Glomerular visceral epithelial cell (primary cell): ENCODE measurements at regions not wholly inside any gene's neighbourhood (a gene's known extent, or its start where the extent isn't known, plus 50 kb on each side); places are given as distances from the start of the nearest gene placed in this dataset.
"Not testable (repeated sequence)": the region's sequence is repeated elsewhere in the genome, so short reads cannot be mapped to it uniquely, and the experiment has no call there.

Experiments
- DNase-seq: peaks from one replicate; pipeline ENCODE4 v3.0.0-alpha.2; 2016; ENCODE audit errors: extremely low spot score

DNA sequence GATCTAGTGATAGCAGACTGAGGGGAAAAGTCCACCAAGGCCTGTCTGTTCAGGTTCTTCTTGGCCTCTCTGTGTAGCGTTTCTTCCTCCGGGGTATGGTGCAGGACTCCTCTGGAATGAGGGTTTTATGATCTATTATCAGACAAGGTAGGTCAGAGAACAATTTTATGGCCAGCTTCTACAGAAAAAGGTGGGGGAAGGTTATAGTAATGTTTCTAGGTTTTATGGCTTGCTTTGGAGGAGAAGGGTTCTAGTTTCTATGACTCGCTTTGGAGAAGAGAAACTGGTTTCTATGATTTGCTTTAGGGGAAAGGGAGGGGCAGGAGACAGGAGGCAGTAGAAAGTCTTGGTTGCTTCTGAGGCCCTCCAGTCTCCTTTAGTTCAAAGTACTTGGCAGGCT lies 144.8 kb upstream of the LAMA2 start:
- DNase-seq, result no peak

DNA sequence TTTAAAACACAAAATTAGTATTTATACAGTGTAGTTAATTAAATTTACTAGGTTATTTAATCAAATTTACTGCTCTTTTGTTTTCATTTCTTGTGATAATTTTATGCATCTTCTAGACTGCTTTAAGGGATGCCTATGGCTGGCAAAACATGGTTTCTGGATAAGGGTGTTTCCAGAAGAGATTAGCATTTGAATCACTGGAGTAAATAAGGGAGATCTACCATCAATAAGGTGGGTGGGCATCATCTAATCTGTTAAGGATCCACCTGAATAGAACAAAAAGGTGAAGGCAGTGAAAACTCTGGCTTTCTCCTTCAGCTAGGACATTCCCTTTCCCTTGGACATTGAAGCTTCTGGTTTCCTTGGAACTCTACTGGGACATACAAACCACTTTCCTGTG lies 146.2 kb upstream of the LAMA2 start:
- no peak for DNase-seq

DNA sequence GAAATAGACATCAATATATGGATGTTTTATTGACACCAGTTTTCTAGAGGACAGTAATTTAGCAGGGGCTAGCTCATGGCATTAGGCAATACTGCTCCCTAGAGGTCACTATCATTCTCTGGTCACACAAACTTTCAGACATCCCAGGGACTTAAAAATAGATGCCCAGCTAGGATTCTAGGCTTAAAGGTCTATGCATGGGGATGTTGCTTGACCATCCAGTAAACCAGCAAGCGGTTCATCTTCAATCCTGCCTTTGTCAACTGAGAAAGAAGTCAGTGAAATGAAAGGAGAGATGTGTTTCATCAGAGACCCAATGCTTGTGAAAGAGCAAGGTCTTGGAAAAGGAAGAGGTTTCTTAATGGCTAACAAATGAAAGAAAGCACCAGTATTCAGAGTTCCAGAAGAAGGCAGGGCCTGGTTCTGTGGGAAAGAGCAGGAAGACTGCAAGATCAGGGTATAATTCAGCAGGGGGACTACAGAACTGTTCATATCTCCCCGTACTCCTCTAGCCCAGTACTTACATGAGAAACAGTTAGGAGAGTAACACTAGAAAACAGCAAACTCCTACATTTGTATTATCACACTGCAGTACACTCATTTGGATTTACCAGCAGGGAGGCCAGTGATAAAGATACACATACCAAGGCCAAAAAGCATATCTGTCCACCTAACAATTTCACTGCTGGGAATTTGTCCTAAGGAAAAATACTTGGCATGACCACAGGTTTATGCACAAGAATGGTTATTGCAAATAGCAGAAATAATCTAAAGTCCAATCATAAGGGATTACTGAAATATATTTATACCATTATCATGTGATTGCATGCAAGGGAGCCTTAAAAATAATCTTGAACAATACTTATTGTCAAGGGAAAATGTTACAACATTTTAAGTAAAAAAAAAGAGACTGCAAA lies 151.4 kb upstream of the LAMA2 start:
- peak; percentile 65 for DNase-seq

DNA sequence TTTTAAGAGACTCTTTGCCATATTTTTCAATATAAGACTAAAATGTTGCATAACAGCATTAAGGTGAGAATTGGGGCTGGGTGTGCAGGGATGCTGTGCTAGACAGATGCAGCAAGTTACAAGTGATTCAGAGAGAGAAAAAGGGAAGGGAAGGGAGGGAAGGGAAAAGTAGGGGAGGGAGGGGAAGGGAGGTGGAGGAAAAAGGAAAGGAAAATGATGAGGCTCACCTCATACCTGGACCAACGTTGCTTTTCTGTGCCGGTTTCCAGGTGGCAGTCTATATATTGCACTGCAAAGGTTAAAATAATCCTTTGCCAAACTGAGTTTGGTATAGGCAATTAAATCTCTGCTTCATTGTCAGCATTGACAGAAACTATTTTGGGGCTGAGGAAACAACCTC lies 155.4 kb upstream of the LAMA2 start:
- DNase-seq, result no peak

DNA sequence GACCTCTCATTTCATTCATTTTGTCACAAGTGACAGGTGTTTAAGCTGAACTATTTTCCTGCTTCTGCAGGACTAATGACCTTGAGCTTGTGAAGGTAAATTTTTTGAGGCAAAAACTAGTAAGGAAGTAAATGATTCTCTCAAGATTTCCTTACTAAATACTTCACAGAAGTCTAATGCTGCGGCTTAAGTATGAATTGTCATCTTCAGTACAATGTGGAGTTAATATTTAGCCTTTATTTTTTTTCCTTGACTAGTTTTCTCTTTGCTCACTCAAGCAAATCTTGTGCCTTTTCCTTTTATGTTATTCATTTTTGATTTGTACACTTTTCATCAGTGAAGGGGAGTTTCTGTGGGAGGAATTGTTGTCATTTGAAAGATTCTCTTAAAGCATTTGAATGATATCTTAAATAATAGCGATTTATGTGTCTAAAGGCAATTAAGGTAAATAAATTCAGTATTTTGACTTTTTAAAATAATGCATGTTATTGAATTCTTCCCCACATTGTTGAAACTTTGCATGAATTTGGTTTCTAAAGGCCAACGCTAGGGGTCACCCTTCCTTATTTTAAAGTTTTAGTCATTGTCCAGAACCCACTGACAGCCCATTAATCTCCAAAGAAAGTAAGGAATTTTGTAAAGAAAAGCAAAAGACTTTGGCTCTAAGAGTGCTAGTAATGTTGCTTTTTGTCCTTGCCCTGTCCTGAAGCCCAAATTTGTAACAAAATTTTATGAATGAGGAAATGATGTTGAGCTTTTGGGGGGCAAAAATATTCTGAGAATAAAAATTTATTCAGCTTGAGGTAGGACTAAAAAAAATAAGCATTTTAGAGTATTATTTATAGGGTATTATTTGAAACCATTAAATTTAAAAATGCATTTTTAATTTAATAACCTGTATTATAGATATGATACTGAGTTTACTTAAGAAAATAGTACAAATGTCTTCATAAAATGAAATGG lies 157.4 kb upstream of the LAMA2 start:
- peak; percentile 71 for DNase-seq

DNA sequence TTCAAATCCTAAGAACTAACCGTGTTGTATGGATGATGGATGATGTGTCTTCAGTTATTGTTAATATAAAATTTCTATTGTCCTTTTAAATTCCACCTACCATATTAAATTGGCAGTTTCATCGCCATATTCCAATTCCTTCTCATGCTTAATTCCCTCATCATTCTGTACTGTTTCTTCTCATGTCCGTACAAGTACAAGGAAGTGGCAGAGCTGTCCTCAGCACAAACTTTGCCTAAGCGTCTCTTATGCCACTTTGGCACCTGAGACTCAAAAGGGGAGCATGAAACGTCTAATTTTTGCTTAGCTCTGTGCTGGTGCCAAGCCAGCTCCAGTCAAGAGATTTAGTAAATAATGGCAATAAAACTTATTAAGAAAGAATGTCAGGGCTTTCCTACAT lies 158.2 kb upstream of the LAMA2 start:
- DNase-seq, result no peak

DNA sequence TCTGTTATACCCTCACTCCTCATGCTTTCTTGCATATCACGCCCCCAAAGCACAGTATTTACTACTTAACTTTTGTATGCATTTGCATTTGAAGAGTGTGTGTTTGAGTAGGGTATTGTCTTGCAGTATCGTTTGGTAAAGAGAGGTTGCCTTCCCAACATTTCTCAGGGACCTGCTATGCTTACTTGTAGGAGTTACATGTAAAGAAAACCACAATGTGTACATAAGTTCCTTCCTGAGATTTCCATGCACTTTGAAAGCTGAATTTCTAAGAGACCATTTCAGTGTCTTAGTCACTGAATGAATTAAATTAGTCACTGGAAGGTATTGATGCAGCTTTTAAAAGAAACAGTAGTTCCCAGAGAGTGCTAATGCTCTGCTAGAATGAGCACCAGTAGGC lies 159.3 kb upstream of the LAMA2 start:
- peak; percentile 24 for DNase-seq

DNA sequence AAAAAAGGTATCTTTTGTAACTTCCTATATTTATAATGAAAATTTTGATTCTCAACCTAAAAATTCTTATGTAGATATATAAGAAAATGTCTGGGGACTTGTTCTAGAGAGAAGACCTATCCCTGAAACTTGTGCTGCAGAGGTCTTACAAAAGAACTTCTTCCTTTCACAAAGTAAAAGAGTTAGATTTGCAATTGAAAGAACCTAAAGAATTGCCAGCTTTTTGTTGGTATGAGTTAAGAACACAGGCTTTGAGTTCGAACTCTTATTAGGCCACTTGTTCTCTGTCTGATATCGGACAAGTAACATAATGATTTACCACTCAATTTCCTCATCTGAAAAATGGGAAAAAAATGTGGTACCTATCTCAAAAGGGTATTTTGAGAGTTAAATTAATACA lies 162.0 kb upstream of the LAMA2 start:
- no peak for DNase-seq

DNA sequence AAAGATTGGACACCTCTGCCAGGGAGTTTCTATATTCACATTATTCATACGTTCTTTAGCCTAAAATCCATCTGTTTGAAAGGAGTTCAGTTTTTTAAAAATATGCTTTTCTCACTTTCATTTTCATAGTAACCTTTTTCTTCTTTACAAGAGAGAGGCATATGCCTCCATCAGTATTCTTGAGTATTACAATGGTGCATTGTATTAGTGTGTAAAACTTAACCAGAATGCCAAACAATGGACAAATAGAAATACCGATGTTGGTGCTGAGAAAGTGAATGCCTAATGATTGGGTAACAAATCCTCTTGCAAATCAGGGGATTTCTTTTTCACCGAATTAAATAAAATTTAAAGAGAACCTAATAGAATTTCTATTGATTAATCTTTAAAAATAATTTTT lies 163.2 kb upstream of the LAMA2 start:
- DNase-seq, result no peak

DNA sequence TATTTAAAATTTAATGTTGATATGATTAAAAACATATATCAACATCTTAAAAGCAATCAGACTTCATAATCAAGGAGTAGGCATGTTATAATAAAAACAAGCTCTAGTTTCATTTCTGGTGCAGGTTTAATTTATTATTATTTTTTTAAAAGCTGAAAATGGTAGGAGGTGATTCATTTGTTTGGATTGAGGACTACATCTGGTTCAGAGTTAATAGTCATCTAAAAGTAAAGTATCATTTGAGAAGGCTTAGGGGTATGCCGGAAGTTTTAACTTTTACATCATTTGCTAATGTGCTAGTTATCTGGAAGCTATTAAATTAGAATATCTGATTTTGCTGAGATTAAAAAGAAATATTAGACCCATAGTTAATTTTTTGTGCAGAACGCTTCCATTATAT lies 169.5 kb upstream of the LAMA2 start:
- no peak for DNase-seq

DNA sequence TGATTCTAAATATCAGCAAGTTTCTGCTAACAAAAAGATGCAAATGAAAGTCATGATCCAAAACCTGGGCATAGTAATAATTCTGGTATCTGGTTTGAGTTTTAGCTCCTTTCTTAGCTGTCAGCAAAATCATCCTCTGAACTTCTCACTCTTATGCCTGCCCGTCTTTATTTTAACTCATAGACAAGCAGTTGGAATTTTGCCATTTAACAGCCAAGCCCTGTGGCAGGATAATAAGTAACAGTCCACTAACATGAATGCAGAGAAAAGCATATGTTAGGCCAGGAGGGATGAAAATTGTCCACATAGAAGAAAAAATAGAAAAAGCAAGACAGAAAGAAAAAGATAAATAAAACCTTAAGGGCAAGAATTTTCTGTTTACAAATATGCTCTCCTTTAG lies 170.0 kb upstream of the LAMA2 start:
- DNase-seq, result peak; percentile 35

DNA sequence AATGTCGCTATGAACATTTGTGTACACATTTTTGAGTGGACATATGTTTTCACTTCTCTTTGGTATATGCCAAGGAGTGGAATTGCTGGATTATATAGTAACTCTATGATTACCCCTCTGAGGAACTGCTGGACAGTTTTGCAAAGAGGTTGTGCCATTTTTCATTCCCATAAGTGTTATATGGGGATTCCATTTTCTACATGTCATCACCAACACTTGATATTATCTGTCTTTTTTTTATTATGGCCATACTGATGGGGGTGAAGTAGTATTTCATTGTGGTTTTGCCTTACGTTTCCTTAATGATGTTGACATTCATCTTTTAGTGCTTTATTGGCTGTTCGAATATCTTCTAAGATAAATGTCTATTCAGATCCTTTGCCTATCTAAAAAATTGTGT lies 171.8 kb upstream of the LAMA2 start:
- no peak for DNase-seq

DNA sequence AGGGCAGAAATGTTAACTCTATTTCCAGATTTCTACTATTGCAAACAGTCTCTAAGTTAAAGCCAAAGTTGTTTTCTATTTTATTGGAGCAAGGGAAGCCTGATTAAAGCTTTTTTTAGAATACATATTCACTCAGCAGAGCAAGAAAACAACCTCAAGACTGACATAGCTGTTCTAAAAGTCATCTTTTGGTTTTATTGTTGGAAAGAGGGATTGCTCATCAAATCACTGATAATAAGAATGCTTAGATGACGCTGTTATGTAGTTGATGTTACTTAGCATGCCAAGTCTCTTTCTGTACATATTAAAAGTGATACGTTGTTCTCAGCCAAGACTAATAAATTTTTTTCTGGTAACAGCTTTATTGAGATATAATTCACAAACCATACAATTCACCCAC lies 172.6 kb upstream of the LAMA2 start:
- no peak for DNase-seq

DNA sequence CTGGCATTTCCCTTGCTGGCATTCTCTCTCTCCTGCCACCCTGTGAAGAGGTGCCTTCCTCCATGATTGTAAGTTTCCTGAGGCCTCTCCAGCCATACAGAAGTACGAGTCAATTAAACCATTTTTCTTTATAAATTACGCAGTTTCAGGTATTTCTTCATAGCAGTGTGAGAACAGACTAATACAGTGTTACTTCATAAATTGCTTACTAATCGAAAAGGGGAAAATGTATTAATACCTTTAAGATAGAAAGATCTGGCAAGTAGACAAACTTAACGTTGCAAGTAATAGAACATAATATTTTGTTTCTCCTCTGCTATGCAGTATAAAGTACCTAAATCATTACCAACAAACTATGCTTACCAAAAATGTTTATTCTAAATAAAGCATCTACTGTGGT lies 178.3 kb upstream of the LAMA2 start:
- DNase-seq, result no peak

DNA sequence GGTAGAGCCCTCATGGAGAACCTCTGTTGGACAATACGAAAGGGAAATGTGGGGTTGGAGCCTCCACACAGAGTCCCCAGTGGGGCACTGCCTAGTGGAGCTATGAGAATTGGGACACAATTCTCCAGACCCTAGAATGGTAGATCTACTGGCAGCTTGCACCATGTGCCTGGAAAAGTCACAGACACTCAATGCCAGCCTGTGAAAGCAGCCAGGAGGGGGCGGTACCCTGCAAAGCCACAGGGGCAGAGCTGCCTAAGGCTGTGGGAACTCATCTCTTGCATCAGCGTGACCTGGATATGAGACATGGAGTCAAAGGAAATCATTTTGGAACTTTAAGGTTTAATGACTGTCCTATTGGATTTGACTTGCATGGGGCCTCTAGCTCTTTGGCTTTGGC lies 179.1 kb upstream of the LAMA2 start:
- DNase-seq, result not testable (repeated sequence)

DNA sequence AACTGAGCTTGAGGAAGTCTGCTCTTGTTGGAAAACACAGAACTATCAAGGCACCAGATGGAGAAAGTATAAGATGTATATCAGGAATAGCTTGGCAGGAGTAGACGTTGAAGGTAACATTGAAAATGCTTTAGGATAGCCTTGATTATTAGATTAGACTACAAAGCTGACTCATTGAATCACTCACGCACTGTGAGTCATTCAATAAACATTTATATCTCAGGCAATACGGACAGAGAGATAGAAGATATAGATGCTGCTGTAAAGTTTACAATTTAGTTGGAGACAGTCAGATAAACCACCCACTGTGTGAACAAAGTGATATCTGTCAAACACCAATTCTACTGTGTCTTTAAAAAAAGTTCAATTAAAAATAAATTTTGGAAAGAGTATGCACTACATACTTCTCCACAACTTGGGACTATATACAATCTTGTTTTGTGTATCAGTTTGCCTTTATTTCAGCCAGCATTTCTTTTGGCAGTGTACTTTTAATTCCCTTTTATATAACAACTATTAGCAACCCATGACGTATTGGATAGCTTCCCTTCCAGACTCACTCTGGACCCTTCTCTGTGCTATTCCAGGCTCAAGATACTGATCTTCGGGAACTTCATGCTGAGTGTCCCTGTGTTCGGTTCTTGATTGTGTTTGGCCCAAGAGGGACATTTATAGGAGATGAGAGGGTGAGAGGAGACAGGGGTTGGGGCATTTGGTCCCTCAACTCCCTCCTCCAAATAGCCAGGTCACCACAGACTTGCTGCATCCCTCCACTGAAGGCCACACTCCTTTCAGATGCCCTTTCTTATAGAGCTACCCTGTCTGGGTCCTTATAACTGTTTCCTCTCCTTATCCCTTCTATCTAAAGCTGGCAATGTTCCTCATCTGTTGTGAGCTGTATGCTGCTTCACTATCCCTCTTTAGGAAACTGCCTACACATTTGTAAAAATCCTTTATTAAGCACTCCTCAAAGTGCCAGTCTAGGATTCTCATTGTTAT lies 176.6 kb upstream of the PTPRK start:
- peak; percentile 30 for DNase-seq

DNA sequence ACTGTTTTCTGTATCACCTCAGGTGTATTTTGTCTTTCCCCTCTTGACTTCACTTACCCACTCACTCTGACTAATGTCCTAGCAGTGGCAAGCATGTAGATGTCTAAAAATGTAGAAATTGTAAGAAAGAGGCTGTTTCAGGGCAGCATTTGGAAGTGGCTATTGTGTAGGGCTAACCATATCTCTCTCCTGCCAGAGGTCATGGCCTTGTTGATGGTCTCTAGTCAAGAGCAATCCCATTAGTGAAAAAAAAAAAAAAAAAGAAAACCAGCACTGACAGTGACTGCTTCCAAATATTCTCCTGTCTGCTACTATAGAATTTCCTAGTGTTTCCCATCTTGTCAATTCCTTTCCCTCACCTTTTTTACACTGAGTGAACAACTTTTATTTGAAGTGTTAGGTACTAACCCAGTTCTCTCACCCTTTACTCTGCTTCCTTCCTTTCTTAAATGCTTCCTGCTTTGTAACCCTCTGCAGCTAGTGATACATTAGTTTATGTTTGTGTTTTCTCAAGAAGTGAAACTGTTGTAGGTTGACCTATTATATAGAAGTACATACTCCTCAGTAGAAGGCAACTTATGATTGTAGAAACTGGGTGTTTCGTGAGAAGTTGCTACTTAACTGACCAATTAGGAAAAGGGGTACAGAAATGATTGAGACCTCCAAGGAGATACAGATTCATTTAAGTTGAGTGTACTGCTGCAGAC lies 174.1 kb upstream of the PTPRK start:
- no peak for DNase-seq

DNA sequence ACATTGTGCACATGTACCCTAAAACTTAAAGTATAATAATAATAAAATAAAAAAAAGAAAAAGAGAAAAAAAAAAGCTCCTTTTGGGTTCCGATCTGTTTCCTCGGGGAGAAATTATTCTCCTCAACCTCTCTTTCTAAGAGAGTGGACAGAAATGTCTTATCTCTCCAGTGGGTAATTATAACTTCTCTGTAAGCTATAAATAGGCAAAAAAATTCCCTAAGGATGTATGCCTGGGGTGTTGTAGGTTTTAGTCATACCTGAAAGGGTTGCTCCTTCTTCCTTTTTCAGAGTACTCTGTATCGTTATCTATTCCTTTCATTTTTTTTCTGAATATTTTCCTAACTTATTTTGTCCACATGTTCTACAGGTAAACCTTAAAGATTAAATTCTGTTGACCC lies 169.7 kb upstream of the PTPRK start:
- no peak for DNase-seq

DNA sequence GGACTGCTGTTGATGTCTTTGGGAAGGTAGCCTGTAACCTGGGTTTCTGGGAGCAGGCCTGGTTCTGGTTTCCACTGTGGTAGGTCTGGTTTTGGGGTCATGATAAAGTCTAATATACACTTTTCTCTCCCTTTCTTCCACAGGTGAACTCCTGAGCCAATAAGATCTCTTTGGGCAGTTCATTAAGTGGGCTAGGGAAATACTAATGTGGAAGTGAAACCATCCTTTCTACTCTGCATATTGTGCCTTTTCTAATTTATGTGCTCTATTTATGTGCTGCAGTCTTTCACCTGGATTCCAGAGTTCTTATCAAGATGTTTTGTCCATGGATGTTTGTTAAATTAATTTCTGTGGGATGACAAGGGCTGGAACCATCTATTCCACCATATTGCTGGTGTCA lies 165.7 kb upstream of the PTPRK start:
- DNase-seq, result no peak

DNA sequence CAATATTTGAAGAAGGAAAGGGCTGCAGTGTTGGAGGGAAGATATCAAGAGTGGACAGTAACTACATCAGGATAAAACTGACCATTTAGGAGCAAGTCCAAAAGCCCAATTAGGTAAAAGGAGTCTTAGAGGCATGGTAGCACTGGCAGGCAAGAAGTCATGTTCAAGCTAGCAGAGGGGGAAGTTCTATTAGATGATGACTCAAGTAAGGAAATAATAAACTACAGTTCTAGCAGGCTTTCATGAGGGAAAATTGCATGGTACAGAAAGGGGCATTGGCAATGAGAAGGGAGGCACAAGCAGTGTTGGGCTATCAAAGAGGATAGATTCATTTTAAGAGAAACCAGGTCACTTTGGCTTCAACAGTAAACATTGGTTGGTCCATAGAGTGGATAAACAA lies 156.1 kb upstream of the PTPRK start:
- no peak for DNase-seq

DNA sequence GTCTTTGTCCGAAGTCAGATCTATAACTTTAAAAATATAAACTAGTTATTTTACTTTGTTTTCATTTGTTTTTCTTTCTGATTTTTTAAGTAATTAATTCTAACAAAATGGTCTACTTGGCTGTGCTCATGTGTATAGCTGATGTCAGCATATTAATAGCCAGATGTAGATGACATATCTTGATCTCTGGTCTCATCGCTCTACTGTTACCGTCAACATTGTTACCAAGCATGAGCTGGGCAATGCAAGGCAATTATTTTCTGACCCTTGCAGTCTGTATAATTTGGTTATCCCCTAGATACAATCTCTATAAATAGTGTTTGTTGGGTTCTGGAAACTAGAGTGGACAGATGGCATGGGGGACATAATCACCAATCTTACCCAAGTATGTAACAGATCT lies 151.6 kb upstream of the PTPRK start:
- no peak for DNase-seq
